ENCODE measurements at regions not wholly inside any gene's neighbourhood (a gene's known extent, or its start where the extent isn't known, plus 50 kb on each side); places are given as distances from the start of the nearest gene placed in this dataset.
A peak's percentile ranks its signal among the peaks of the same experiment; 100 is the strongest.
"Not testable (repeated sequence)": the region's sequence is repeated elsewhere in the genome, so short reads cannot be mapped to it uniquely, and the experiment has no call there.

DNA sequence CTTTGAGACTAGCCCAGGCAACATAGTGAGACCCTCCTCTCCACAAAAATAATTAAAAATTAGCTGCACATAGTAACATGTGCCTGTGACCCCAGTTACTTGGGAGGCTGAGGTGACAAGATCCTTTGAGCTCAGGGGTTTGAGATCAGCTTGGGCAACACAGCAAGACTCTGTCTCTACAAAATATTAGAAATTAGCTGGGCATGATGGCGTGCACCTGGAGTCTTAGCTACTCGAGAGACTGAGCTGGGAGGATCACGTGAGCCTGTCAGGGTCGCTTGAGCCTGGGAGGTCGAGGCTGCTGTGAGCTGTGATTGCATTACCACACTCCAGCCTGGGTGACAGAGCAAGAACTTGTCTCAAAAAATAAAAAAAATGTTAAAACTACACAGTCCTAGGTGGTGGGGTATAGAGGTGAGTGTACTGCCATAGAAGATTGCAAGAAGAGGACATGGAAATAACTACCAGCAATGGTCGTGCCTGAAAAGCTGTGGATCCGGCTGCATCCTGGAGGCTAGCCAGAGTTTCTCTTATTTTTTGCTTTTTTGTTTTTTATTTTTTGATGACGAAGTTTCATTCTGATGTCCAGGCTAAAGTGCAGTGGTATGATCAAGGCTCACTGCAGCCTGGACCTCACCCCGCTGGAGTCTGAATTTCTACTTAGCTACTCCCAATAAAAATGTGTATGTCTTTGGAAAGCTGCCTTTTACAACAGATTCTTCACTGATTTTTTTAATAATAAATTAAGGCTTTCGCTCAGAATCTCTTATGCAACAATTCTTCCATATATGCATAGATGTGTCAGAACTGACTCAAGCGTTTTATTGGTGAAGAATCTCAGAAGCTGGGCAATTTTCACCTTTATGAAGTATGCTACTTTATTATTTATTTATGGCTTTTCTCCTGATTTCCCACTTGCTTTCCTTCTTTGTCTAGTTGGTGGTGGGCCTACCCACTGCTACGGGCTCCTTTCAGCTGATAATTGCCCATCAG, 393.8 kb downstream of the TSHZ3 start:
- 0 out of 2 replicates have a peak, but pooled peaks cover 6% of the 10 kb centered on the region for H3K9me2 ChIP-seq (ENCODE audit: insufficient read depth)
- Mint-ChIP-seq H3K4me1 (peaks cover 20% of the 10 kb centered on the region), H3K4me3 (no peak overlapping the region), H3K27ac (peak overlapping the region; percentile 23; the same call in 1 of the 2 replicates), H3K27me3 (ENCODE audit: insufficient read depth, low read depth, poor library complexity) (peaks cover 9% of the 10 kb centered on the region), H3K36me3 (ENCODE audit: low read depth) (no peaks in the 10 kb centered on the region; the same call in 2 of the 3 replicates), H3K9me3 (peaks cover 6% of the 10 kb centered on the region; the same call in 1 of the 3 replicates)
- DNase-seq (ENCODE audit: low spot score) (no peak), ATAC-seq (no peak)
- no peaks in the 10 kb centered on the region for H3K79me2 ChIP-seq (replicated peaks; ENCODE audit: insufficient read depth)
- no peaks in the 10 kb centered on the region for H3F3A ChIP-seq (replicated peaks; ENCODE audit: low read depth)
- H4K20me1 ChIP-seq (replicated peaks; ENCODE audit: insufficient read depth) = no peaks in the 10 kb centered on the region
- H3K4me2 ChIP-seq = no peak overlapping the region
- peaks cover 14% of the 10 kb centered on the region for H3K4me1 ChIP-seq (ENCODE audit: insufficient read depth)
- no peak for TF ChIP-seq POLR2AphosphoS5 (IDR thresholded peaks at IDR 0.05; ENCODE audit: low read depth)
- TF ChIP-seq, protein P1, sequence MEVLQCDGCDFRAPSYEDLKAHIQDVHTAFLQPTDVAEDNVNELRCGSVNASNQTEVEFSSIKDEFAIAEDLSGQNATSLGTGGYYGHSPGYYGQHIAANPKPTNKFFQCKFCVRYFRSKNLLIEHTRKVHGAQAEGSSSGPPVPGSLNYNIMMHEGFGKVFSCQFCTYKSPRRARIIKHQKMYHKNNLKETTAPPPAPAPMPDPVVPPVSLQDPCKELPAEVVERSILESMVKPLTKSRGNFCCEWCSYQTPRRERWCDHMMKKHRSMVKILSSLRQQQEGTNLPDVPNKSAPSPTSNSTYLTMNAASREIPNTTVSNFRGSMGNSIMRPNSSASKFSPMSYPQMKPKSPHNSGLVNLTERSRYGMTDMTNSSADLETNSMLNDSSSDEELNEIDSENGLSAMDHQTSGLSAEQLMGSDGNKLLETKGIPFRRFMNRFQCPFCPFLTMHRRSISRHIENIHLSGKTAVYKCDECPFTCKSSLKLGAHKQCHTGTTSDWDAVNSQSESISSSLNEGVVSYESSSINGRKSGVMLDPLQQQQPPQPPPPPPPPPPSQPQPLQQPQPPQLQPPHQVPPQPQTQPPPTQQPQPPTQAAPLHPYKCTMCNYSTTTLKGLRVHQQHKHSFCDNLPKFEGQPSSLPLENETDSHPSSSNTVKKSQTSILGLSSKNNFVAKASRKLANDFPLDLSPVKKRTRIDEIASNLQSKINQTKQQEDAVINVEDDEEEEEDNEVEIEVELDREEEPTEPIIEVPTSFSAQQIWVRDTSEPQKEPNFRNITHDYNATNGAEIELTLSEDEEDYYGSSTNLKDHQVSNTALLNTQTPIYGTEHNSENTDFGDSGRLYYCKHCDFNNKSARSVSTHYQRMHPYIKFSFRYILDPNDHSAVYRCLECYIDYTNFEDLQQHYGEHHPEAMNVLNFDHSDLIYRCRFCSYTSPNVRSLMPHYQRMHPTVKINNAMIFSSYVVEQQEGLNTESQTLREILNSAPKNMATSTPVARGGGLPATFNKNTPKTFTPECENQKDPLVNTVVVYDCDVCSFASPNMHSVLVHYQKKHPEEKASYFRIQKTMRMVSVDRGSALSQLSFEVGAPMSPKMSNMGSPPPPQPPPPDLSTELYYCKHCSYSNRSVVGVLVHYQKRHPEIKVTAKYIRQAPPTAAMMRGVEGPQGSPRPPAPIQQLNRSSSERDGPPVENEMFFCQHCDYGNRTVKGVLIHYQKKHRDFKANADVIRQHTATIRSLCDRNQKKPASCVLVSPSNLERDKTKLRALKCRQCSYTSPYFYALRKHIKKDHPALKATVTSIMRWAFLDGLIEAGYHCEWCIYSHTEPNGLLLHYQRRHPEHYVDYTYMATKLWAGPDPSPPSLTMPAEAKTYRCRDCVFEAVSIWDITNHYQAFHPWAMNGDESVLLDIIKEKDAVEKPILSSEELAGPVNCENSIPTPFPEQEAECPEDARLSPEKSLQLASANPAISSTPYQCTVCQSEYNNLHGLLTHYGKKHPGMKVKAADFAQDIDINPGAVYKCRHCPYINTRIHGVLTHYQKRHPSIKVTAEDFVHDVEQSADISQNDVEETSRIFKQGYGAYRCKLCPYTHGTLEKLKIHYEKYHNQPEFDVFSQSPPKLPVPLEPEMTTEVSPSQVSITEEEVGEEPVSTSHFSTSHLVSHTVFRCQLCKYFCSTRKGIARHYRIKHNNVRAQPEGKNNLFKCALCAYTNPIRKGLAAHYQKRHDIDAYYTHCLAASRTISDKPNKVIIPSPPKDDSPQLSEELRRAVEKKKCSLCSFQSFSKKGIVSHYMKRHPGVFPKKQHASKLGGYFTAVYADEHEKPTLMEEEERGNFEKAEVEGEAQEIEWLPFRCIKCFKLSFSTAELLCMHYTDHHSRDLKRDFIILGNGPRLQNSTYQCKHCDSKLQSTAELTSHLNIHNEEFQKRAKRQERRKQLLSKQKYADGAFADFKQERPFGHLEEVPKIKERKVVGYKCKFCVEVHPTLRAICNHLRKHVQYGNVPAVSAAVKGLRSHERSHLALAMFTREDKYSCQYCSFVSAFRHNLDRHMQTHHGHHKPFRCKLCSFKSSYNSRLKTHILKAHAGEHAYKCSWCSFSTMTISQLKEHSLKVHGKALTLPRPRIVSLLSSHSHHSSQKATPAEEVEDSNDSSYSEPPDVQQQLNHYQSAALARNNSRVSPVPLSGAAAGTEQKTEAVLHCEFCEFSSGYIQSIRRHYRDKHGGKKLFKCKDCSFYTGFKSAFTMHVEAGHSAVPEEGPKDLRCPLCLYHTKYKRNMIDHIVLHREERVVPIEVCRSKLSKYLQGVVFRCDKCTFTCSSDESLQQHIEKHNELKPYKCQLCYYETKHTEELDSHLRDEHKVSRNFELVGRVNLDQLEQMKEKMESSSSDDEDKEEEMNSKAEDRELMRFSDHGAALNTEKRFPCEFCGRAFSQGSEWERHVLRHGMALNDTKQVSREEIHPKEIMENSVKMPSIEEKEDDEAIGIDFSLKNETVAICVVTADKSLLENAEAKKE (CRISPR knock-in tag; IDR thresholded peaks at IDR 0.05) = no peak
- TF ChIP-seq, protein P2, sequence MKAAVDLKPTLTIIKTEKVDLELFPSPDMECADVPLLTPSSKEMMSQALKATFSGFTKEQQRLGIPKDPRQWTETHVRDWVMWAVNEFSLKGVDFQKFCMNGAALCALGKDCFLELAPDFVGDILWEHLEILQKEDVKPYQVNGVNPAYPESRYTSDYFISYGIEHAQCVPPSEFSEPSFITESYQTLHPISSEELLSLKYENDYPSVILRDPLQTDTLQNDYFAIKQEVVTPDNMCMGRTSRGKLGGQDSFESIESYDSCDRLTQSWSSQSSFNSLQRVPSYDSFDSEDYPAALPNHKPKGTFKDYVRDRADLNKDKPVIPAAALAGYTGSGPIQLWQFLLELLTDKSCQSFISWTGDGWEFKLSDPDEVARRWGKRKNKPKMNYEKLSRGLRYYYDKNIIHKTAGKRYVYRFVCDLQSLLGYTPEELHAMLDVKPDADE (IDR thresholded peaks at IDR 0.05) = no peak
- no peak overlapping the region for H3K27ac ChIP-seq (ENCODE audit: low read depth)
- H3K36me3 ChIP-seq (ENCODE audit: insufficient read depth) = no peaks in the 10 kb centered on the region
- no peaks in the 10 kb centered on the region for H3K27me3 ChIP-seq (ENCODE audit: insufficient read depth)
- no peak overlapping the region; the same call in 1 of the 2 replicates for H2AFZ ChIP-seq
- H3K4me3 ChIP-seq = no peak overlapping the region

DNA sequence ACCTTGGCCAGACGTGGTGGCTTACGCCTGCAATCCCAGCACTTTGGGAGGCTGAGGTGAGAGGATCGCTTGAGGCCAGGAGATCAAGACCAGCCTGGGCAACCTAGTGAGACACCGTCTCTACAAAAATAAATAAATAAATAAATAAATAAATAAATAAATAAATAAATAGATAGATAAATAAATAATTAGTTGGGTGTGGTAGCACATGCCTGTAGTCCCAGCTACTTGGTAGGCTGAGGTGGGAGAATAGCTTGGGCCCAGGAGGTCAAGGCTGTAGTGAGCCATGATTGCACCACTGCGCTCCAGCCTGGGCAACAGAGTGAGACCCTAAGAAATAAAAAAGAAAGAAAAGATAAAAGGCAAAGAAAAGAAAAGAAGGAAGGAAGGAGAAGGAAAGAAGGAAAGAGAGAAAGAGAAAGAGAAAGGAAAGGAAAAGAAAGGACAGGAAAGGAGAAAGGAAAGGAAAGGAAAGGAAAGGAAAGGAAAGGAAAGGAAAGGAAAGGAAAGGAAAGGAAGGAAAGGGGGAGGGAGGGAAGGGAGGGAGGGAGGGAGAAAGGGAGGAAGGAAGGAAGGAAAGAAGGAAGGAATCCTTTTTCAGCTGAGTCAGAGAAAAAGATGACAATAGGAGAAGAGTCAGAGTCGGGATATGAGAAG, 404.8 kb downstream of the TSHZ3 start:
- not testable (repeated sequence) for H3K36me3 ChIP-seq (ENCODE audit: insufficient read depth); H3K4me3 Mint-ChIP-seq; DNase-seq (ENCODE audit: low spot score); H3K27ac ChIP-seq (ENCODE audit: low read depth); H3K27me3 ChIP-seq (ENCODE audit: insufficient read depth); H3K79me2 ChIP-seq (replicated peaks; ENCODE audit: insufficient read depth); H3F3A ChIP-seq (replicated peaks; ENCODE audit: low read depth); H3K27ac Mint-ChIP-seq; H2AFZ ChIP-seq; H3K4me1 ChIP-seq (ENCODE audit: insufficient read depth); H3K4me3 ChIP-seq; H3K4me2 ChIP-seq; H3K27me3 Mint-ChIP-seq (ENCODE audit: insufficient read depth, low read depth, poor library complexity); H3K36me3 Mint-ChIP-seq (ENCODE audit: low read depth); H4K20me1 ChIP-seq (replicated peaks; ENCODE audit: insufficient read depth); H3K9me3 Mint-ChIP-seq; H3K9me2 ChIP-seq (ENCODE audit: insufficient read depth); ATAC-seq; H3K4me1 Mint-ChIP-seq
